HepG2 (cell line): ENCODE measurements at regions not wholly inside any gene's neighbourhood (a gene's known extent, or its start where the extent isn't known, plus 50 kb on each side); places are given as distances from the start of the nearest gene placed in this dataset.

Experiments used
- ATAC-seq: fragments of 200-7000 bp; cut with Tn5 transposase; 3 replicates; pipeline ENCODE4 v1.9.1; 2020; ENCODE audit warnings: mild to moderate bottlenecking, moderate library complexity
- BruUV-seq: library from RNA; stranded (reverse); fragments of 400-500 nt; replicated peaks from 2 replicates; lab custom pipeline; 2021; lab: Mats Ljungman, UMichigan
- CTCF ChIA-PET: fragments of 300-600 bp; formaldehyde crosslinking; extraction: SDS; loops from one replicate; lab custom pipeline; 2021; ENCODE audit warnings: low total read pairs, inconsistent platforms, low intra/inter-chr PET ratio; lab: Yijun Ruan, JAX
- POLR2A ChIA-PET: fragments of 350-600 bp; sonication (Branson Sonifier 250); formaldehyde crosslinking; loops from one replicate; lab custom pipeline; 2020; ENCODE audit warnings: antibody characterized with exemption, inconsistent platforms; lab: Yijun Ruan, JAX
- DNase-seq: peaks from one replicate; pipeline ENCODE4 v3.0.0-alpha.2; 2015; ENCODE audit warnings: low spot score
- FAIRE-seq: peaks from 3 replicates; lab custom pipeline; 2011; peaks lifted over from hg19 to GRCh38; lab: Jason Lieb, UNC
- H2AFZ ChIP-seq: one replicate; pipeline ENCODE4 v1.6.1; 2011; ENCODE audit warnings: low read length, inconsistent platforms
- H3K27ac ChIP-seq: fragments of 300-600 bp; 3 replicates; pipeline ENCODE4 v1.8.0; 2011; ENCODE audit warnings: mixed run types, mild to moderate bottlenecking, mixed read lengths, low read length, inconsistent platforms; ENCODE audit not compliant: insufficient read depth; ENCODE audit errors: extremely low read length
- H3K27me3 ChIP-seq, 2 experiments: fragments of 200-600 bp in 1 of 2; 2 replicates in 1 of 2; 3 replicates in 1 of 2; pipeline versions ENCODE4 v1.6.0 to v1.8.0; 2011; ENCODE audit warnings: low read length in 2 of 2, mild to moderate bottlenecking in 2 of 2, moderate library complexity in 2 of 2, inconsistent platforms in 1 of 2; ENCODE audit not compliant: insufficient read depth in 2 of 2, control insufficient read depth in 1 of 2
- H3K36me3 ChIP-seq, 2 experiments: fragments of 200-600 bp in 1 of 2; replicated peaks in 1 of 2; 2 replicates in 1 of 2; 3 replicates in 1 of 2; pipeline versions ENCODE4 v1.5.1 to v1.8.0; 2011; ENCODE audit warnings: low read length in 2 of 2, inconsistent platforms in 1 of 2; ENCODE audit not compliant: insufficient read depth in 2 of 2, control insufficient read depth in 1 of 2
- H3K4me1 ChIP-seq: 2 replicates; pipeline ENCODE4 v1.5.1; 2012; ENCODE audit warnings: low read length, inconsistent platforms; ENCODE audit not compliant: insufficient read depth
- H3K4me2 ChIP-seq: 2 replicates; pipeline ENCODE4 v1.6.0; 2011; ENCODE audit warnings: low read depth, low read length, inconsistent platforms
- H3K4me3 ChIP-seq, 3 experiments: fragments of 200-600 bp in 1 of 3; sonication (generic), shearing (Covaris generic) in 1 of 3; replicated peaks in 1 of 3; 2 replicates each; pipeline ENCODE4 v1.5.1; 2011 to 2016; ENCODE audit warnings: low read length in 3 of 3, inconsistent platforms in 2 of 3, low read depth in 2 of 3, mild to moderate bottlenecking in 2 of 3, control low read depth in 1 of 3, mixed read lengths in 1 of 3; ENCODE audit not compliant: insufficient read depth in 1 of 3
- H3K79me2 ChIP-seq: one replicate; pipeline ENCODE4 v1.6.1; 2011; ENCODE audit warnings: low read length, inconsistent platforms; ENCODE audit not compliant: insufficient read depth
- H3K9ac ChIP-seq: 2 replicates; pipeline ENCODE4 v1.6.0; 2011; ENCODE audit warnings: mild to moderate bottlenecking, low read depth, low read length, inconsistent platforms; ENCODE audit not compliant: insufficient read depth
- H3K9me3 ChIP-seq: 2 replicates; pipeline ENCODE4 v1.5.1; 2012; ENCODE audit warnings: mild to moderate bottlenecking, low read length
- H4K20me1 ChIP-seq: 2 replicates; pipeline ENCODE4 v1.6.0; 2011; ENCODE audit warnings: inconsistent platforms, mild to moderate bottlenecking, low read length, moderate library complexity; ENCODE audit not compliant: insufficient read depth
- CBFB ChIP-seq: sonication (generic); formaldehyde crosslinking; IDR thresholded peaks from 2 replicates; pipeline ENCODE4 v1.4.0; 2020; ENCODE audit warnings: missing genetic modification reagents
- KAT2B ChIP-seq: fragments of 150-350 bp; IDR thresholded peaks from 2 replicates; pipeline ENCODE4 v1.6.1; 2014; ENCODE audit warnings: low read depth, low read length, borderline replicate concordance
- MEIS1 ChIP-seq: sonication (generic); formaldehyde crosslinking; IDR thresholded peaks from 2 replicates; pipeline ENCODE4 v1.9.0; 2021; ENCODE audit warnings: mild to moderate bottlenecking, missing genetic modification reagents, moderate library complexity, borderline replicate concordance
- MIER2 ChIP-seq: IDR thresholded peaks from 2 replicates; pipeline ENCODE4 v1.6.1; 2016; ENCODE audit warnings: missing biosample characterization, missing genetic modification reagents
- RBM22 ChIP-seq: fragments of 200-400 bp; formaldehyde crosslinking; optimal IDR thresholded peaks from 2 replicates; pipeline ENCODE3; 2017; ENCODE audit warnings: mild to moderate bottlenecking, low read length, moderate library complexity
- THAP11 ChIP-seq: IDR thresholded peaks from 2 replicates; pipeline ENCODE4 v1.6.1; 2016; ENCODE audit warnings: missing biosample characterization, missing genetic modification reagents
- ZBTB20 ChIP-seq: sonication (generic); formaldehyde crosslinking; IDR thresholded peaks from 2 replicates; pipeline ENCODE4 v1.8.1; 2023; ENCODE audit warnings: missing genetic modification reagents, low read depth, mild to moderate bottlenecking, borderline replicate concordance
- ZC3H13 ChIP-seq: sonication (generic); formaldehyde crosslinking; IDR thresholded peaks from 2 replicates; pipeline ENCODE4 v1.8.1; 2023; ENCODE audit warnings: mild to moderate bottlenecking, missing genetic modification reagents, moderate library complexity
- ZNF10 ChIP-seq: sonication (generic); formaldehyde crosslinking; IDR thresholded peaks from 2 replicates; pipeline ENCODE4 v1.4.0; 2020; ENCODE audit warnings: mild to moderate bottlenecking, low read depth, missing genetic modification reagents, borderline replicate concordance
- ZNF253 ChIP-seq: sonication (generic); formaldehyde crosslinking; IDR thresholded peaks from 2 replicates; pipeline ENCODE4 v1.8.0; 2022; ENCODE audit warnings: mild to moderate bottlenecking, missing genetic modification reagents, borderline replicate concordance
- ZNF367 ChIP-seq: sonication (generic); formaldehyde crosslinking; IDR thresholded peaks from 2 replicates; pipeline ENCODE4 v1.4.0; 2020; ENCODE audit warnings: missing genetic modification reagents, borderline replicate concordance
- WGBS: methylation state at CpG from one replicate; pipeline ENCODE4 v1.1.6; 2017; ENCODE audit warnings: low lambda C conversion rate; 5-methylcytosine and 5-hydroxymethylcytosine counted together
- in situ Hi-C: cut with HindIII; loops from 2 replicates; pipeline ENCODE4 v1.10.0; 2017; ENCODE audit warnings: low pct_unique_long_range_greater_than_20kb; ENCODE audit not compliant: extremely low pct_ligation_motif_present
- intact Hi-C: fragments of 100-400 bp; cut with micrococcal nuclease; formaldehyde crosslinking; loops from one replicate; pipeline ENCODE4 v1.10.0; 2022; ENCODE audit not compliant: unreplicated experiment
- TF ChIP-seq, protein P1 (sequence below): sonication (generic); formaldehyde crosslinking; IDR thresholded peaks from 2 replicates; pipeline ENCODE4 v1.5.0; 2020; ENCODE audit warnings: mild to moderate bottlenecking, low read depth, missing genetic modification reagents, borderline replicate concordance
- TF ChIP-seq, protein P2 (sequence below): sonication (generic); formaldehyde crosslinking; IDR thresholded peaks from 2 replicates; pipeline ENCODE4 v1.8.1; 2023; ENCODE audit warnings: mild to moderate bottlenecking, missing genetic modification reagents
- TF ChIP-seq, protein P3 (sequence below): sonication (generic); formaldehyde crosslinking; IDR thresholded peaks from 2 replicates; pipeline ENCODE4 v1.4.0; 2020; ENCODE audit warnings: missing genetic modification reagents

DNA sequence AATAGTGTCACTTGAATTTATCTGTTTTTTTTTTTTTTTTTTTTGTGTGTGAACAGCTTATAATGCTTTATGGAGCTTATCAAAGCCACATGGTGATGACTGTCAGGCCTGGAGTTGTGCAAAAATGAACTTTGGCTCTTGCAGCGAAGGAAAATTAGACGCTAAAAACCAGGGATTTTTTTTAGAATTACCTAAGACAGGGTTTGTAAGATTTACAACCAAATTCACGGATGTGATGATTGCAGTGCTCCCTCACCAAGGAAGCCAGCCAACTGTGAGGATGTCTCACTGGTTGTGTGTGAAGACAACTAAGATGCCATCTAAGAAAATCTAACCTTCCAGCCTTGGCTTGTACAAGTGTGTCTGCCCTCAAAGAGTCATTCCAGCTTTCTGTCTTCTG lies 127.1 kb upstream of the SLC4A4 start:
- no TSS peak for BruUV-seq
- H3K36me3 ChIP-seq = no peaks in the 10 kb centered on the region
- TF ChIP-seq, protein P1, sequence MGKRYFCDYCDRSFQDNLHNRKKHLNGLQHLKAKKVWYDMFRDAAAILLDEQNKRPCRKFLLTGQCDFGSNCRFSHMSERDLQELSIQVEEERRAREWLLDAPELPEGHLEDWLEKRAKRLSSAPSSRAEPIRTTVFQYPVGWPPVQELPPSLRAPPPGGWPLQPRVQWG (CRISPR knock-in tag) = no peak
- TF ChIP-seq KAT2B (no peak), THAP11 (no peak), ZNF253 (no peak), MIER2 (CRISPR knock-in tag) (no peak), ZNF367 (CRISPR knock-in tag) (no peak), ZNF10 (CRISPR knock-in tag) (no peak), ZBTB20 (CRISPR knock-in tag) (no peak), MEIS1 (CRISPR knock-in tag) (no peak), RBM22 (no peak), ZC3H13 (no peak), CBFB (no peak)
- TF ChIP-seq, protein P2, sequence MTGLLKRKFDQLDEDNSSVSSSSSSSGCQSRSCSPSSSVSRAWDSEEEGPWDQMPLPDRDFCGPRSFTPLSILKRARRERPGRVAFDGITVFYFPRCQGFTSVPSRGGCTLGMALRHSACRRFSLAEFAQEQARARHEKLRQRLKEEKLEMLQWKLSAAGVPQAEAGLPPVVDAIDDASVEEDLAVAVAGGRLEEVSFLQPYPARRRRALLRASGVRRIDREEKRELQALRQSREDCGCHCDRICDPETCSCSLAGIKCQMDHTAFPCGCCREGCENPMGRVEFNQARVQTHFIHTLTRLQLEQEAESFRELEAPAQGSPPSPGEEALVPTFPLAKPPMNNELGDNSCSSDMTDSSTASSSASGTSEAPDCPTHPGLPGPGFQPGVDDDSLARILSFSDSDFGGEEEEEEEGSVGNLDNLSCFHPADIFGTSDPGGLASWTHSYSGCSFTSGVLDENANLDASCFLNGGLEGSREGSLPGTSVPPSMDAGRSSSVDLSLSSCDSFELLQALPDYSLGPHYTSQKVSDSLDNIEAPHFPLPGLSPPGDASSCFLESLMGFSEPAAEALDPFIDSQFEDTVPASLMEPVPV (CRISPR knock-in tag) = no peak
- TF ChIP-seq, protein P3, sequence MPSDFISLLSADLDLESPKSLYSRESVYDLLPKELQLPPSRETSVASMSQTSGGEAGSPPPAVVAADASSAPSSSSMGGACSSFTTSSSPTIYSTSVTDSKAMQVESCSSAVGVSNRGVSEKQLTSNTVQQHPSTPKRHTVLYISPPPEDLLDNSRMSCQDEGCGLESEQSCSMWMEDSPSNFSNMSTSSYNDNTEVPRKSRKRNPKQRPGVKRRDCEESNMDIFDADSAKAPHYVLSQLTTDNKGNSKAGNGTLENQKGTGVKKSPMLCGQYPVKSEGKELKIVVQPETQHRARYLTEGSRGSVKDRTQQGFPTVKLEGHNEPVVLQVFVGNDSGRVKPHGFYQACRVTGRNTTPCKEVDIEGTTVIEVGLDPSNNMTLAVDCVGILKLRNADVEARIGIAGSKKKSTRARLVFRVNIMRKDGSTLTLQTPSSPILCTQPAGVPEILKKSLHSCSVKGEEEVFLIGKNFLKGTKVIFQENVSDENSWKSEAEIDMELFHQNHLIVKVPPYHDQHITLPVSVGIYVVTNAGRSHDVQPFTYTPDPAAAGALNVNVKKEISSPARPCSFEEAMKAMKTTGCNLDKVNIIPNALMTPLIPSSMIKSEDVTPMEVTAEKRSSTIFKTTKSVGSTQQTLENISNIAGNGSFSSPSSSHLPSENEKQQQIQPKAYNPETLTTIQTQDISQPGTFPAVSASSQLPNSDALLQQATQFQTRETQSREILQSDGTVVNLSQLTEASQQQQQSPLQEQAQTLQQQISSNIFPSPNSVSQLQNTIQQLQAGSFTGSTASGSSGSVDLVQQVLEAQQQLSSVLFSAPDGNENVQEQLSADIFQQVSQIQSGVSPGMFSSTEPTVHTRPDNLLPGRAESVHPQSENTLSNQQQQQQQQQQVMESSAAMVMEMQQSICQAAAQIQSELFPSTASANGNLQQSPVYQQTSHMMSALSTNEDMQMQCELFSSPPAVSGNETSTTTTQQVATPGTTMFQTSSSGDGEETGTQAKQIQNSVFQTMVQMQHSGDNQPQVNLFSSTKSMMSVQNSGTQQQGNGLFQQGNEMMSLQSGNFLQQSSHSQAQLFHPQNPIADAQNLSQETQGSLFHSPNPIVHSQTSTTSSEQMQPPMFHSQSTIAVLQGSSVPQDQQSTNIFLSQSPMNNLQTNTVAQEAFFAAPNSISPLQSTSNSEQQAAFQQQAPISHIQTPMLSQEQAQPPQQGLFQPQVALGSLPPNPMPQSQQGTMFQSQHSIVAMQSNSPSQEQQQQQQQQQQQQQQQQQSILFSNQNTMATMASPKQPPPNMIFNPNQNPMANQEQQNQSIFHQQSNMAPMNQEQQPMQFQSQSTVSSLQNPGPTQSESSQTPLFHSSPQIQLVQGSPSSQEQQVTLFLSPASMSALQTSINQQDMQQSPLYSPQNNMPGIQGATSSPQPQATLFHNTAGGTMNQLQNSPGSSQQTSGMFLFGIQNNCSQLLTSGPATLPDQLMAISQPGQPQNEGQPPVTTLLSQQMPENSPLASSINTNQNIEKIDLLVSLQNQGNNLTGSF (CRISPR knock-in tag) = no peak
- no peak overlapping the region for H3K4me2 ChIP-seq
- H3K4me1 ChIP-seq = no peaks in the 10 kb centered on the region
- 6% methylated on average over 3 of the region's 3 CpGs for WGBS
- no peak overlapping the region for H3K9ac ChIP-seq
- H3K4me3 ChIP-seq = no peak overlapping the region
- H3K27ac ChIP-seq = no peak overlapping the region
- ChIA-PET CTCF (no interaction called here), POLR2A (no interaction called here)
- H2AFZ ChIP-seq = no peak overlapping the region
- DNase-seq = no peak
- in situ Hi-C loops (no loop called here), intact Hi-C loops (no loop called here)
- no peaks in the 10 kb centered on the region for H4K20me1 ChIP-seq
- no peaks in the 10 kb centered on the region for H3K9me3 ChIP-seq
- no peaks in the 10 kb centered on the region for H3K27me3 ChIP-seq
- no peak for FAIRE-seq
- no peaks in the 10 kb centered on the region for H3K79me2 ChIP-seq
- ATAC-seq = no peak
